ENCODE measurements at regions not wholly inside any gene's neighbourhood (a gene's known extent, or its start where the extent isn't known, plus 50 kb on each side); places are given as distances from the start of the nearest gene placed in this dataset.

- Histone ChIP-seq H2AFZ (ENCODE audit: control insufficient read depth, low read depth, low read length) (peak overlapping the region; percentile 39; the same call in 1 of the 2 replicates), H4K20me1 (ENCODE audit: control insufficient read depth, insufficient read depth) (no peaks in the 10 kb centered on the region), H3K36me3 (ENCODE audit: control insufficient read depth in 2 of 2, insufficient read depth in 2 of 2, low read length in 1 of 2) (no peaks in the 10 kb centered on the region), H3K9me3 (replicated peaks; ENCODE audit: control insufficient read depth, insufficient read depth, low read length) (no peaks in the 10 kb centered on the region; the same call in 2 of the 3 replicates), H3K79me2 (ENCODE audit: control insufficient read depth, insufficient read depth, low read length) (no peaks in the 10 kb centered on the region), H3K27me3 (replicated peaks in 1 of 2; ENCODE audit: control insufficient read depth in 2 of 2, insufficient read depth in 2 of 2, low read length in 1 of 2) (no peaks in the 10 kb centered on the region), H3K4me3 (no peak overlapping the region; the same call in 1 of the 2 replicates), H3K4me1 (ENCODE audit: control insufficient read depth, insufficient read depth, low read length) (peaks cover 23% of the 10 kb centered on the region), H3K27ac (ENCODE audit: control insufficient read depth, insufficient read depth) (peak overlapping the region; percentile 42; the same call in 1 of the 2 replicates), H3K9ac (ENCODE audit: control insufficient read depth, insufficient read depth, low read length) (no peak overlapping the region), H3K4me2 (ENCODE audit: control insufficient read depth, insufficient read depth) (peak overlapping the region; percentile 67; the same call in 1 of the 2 replicates)
- WGBS (ENCODE audit: insufficient coverage, insufficient replicate concordance, low lambda C conversion rate, missing lambda C conversion rate), result 0% methylated on average over 2 of the region's 2 CpGs
- no TSS peak for BruUV-seq (replicated peaks)
- in situ Hi-C loops (cut with MboI), result loop anchor here (10.0 kb wide), 2 partner anchors 226 to 336 kb away; partner anchors contain the start of gene DOCK10
- ChIA-PET CTCF (no interaction called here), POLR2A (interaction anchor here (0.6 to 1.0 kb wide), 2 partner anchors 11 to 12 kb away, joined by 3 read pairs; no protein-coding TSS in a partner anchor), RAD21 (ENCODE audit: unreplicated experiment) (interaction anchor here (0.7 to 1.4 kb wide), 2 partner anchors 9 to 63 kb away, joined by 3 to 4 read pairs; no protein-coding TSS in a partner anchor), SMC1A (ENCODE audit: uncharacterized antibody, unreplicated experiment) (interaction anchor here (1.0 kb wide), 3 partner anchors 16 to 335 kb away, joined by 3 read pairs; no protein-coding TSS in a partner anchor)
- intact Hi-C loops (cut with micrococcal nuclease; ENCODE audit: unreplicated experiment), result loop anchor here (2.0 kb wide), 1 partner anchor 230 kb away; no protein-coding TSS in a partner anchor
- ATAC-seq (peak; percentile 97), FAIRE-seq (peak; percentile 74), DNase-seq (ENCODE audit: low read depth, low spot score) (peak; percentile 82)
- TF ChIP-seq E4F1 (IDR thresholded peaks at IDR 0.05; ENCODE audit: borderline replicate concordance, partially characterized antibody), result no peak
- TF ChIP-seq FOXK2 (IDR thresholded peaks at IDR 0.05), result no peak
- no peak for TF ChIP-seq NFXL1 (IDR thresholded peaks at IDR 0.05; ENCODE audit: borderline replicate concordance)
- TF ChIP-seq NKRF (conservative IDR thresholded peaks at IDR 0.05), result peak; percentile 63; the same call in 1 of the 2 replicates
- TF ChIP-seq IKZF2 (IDR thresholded peaks at IDR 0.05), result peak; percentile 92 to 94
- peak in 1 of 2 experiments; percentile 39; a peak in 1 of 4 replicates for TF ChIP-seq BHLHE40 (IDR thresholded peaks at IDR 0.05; ENCODE audit: borderline replicate concordance in 1 of 2, low read depth in 2 of 2, low read length in 1 of 2)
- peak; percentile 98 for TF ChIP-seq SPI1 (IDR thresholded peaks at IDR 0.05; ENCODE audit: borderline replicate concordance, insufficient read depth, low read depth, low read length)
- TF ChIP-seq IRF3 (IDR thresholded peaks at IDR 0.05), result no peak
- TF ChIP-seq MEF2A (IDR thresholded peaks at IDR 0.05; ENCODE audit: insufficient read depth, low read depth, low read length), result 0 out of 2 replicates have a peak, but pooled peaks have one; percentile 60
- TF ChIP-seq ZBTB40 (IDR thresholded peaks at IDR 0.05; ENCODE audit: borderline replicate concordance), result no peak
- TF ChIP-seq ZSCAN29 (IDR thresholded peaks at IDR 0.05), result 0 out of 2 replicates have a peak, but pooled peaks have one; percentile 45
Measured at GRCh38 chr2:225270861-225271260, 128.6 kb upstream of the NYAP2 start.
